NT2/D1 (cell line): ENCODE measurements at regions not wholly inside any gene's neighbourhood (a gene's known extent, or its start where the extent isn't known, plus 50 kb on each side); places are given as distances from the start of the nearest gene placed in this dataset.

Experiments
- SUZ12 ChIP-seq: IDR thresholded peaks from 2 replicates; pipeline ENCODE4 v1.6.1; 2011; ENCODE audit not compliant: insufficient read length, insufficient read depth; ENCODE audit errors: extremely low read depth
- YY1 ChIP-seq: IDR thresholded peaks from 2 replicates; pipeline ENCODE4 v1.6.1; 2011; ENCODE audit not compliant: insufficient read length, insufficient read depth
- ZNF274 ChIP-seq: IDR thresholded peaks from 2 replicates; pipeline ENCODE4 v1.6.1; 2011; ENCODE audit warnings: mild to moderate bottlenecking, low read depth, low read length

- TF ChIP-seq ZNF274 (no peak), YY1 (no peak), SUZ12 (no peak)
Observed at GRCh38 chr18:24740829-24741228, 280.4 kb downstream of the HRH4 start.
